ENCODE measurements at regions not wholly inside any gene's neighbourhood (a gene's known extent, or its start where the extent isn't known, plus 50 kb on each side); places are given as distances from the start of the nearest gene placed in this dataset.
"Not testable (repeated sequence)": the region's sequence is repeated elsewhere in the genome, so short reads cannot be mapped to it uniquely, and the experiment has no call there.

- Histone ChIP-seq H3K56ac (replicated peaks; ENCODE audit: insufficient read length, low read depth, low read length) (no peak overlapping the region), H2AK5ac (ENCODE audit: low read depth, low read length) (no peak overlapping the region), H3K36me3 (ENCODE audit: control insufficient read depth in 2 of 4, insufficient read depth in 4 of 4, low read length in 3 of 4) (no peaks in the 10 kb centered on the region), H3K4me1 (replicated peaks in 1 of 4; ENCODE audit: control insufficient read depth in 3 of 4, insufficient read depth in 4 of 4, low read length in 3 of 4) (no peaks in the 10 kb centered on the region), H3K18ac (ENCODE audit: extremely low read depth, low read length) (no peak overlapping the region), H3K23me2 (ENCODE audit: low read depth, low read length) (no peaks in the 10 kb centered on the region), H3K79me2 (ENCODE audit: control insufficient read depth in 1 of 2, insufficient read depth in 2 of 2, low read length in 2 of 2) (no peaks in the 10 kb centered on the region), H2AFZ (ENCODE audit: low read length) (no peak overlapping the region), H2BK120ac (replicated peaks; ENCODE audit: low read depth, low read length) (no peak overlapping the region), H3K79me1 (ENCODE audit: low read depth, low read length) (no peaks in the 10 kb centered on the region), H3K9me3 (ENCODE audit: insufficient read depth in 2 of 2, low read depth in 1 of 2, low read length in 1 of 2) (no peaks in the 10 kb centered on the region), H4K91ac (replicated peaks; ENCODE audit: insufficient read length, low read length) (no peak overlapping the region), H3K14ac (ENCODE audit: insufficient read length) (no peak overlapping the region), H4K5ac (ENCODE audit: insufficient read length, low read depth, low read length) (no peak overlapping the region), H4K8ac (ENCODE audit: extremely low read depth, insufficient read depth, low read length) (no peak overlapping the region), H3K27ac (ENCODE audit: low read depth, low read length) (no peak overlapping the region), H3K27me3 (replicated peaks in 1 of 4; ENCODE audit: control insufficient read depth in 3 of 4, extremely low read depth in 1 of 4, insufficient read depth in 3 of 4, low read length in 3 of 4) (no peaks in the 10 kb centered on the region), H3K4me3 (ENCODE audit: extremely low read depth in 1 of 4, insufficient read depth in 2 of 4, low read depth in 3 of 4, low read length in 4 of 4) (no peak overlapping the region), H3K4ac (replicated peaks; ENCODE audit: insufficient read length, low read depth, low read length) (no peak overlapping the region), H3K9ac (replicated peaks in 1 of 4; ENCODE audit: extremely low read depth in 1 of 4, low read depth in 3 of 4, low read length in 3 of 4) (no peak overlapping the region), H3K23ac (ENCODE audit: insufficient read length) (no peak overlapping the region), H2BK12ac (ENCODE audit: low read depth, low read length) (no peak overlapping the region), H4K20me1 (replicated peaks in 1 of 2; ENCODE audit: control insufficient read depth in 1 of 2, insufficient read depth in 2 of 2, low read length in 2 of 2) (no peaks in the 10 kb centered on the region), H2BK5ac (ENCODE audit: low read depth, low read length) (no peak overlapping the region), H3K4me2 (ENCODE audit: insufficient read depth in 1 of 2, low read depth in 2 of 2, low read length in 2 of 2) (no peak overlapping the region), H2BK15ac (ENCODE audit: low read length) (no peak overlapping the region), H2BK20ac (ENCODE audit: low read length) (no peak overlapping the region)
- DNase-seq (ENCODE audit: low read depth in 1 of 2, low spot score in 2 of 2) (no peak), FAIRE-seq (no peak)
- ChIA-PET CTCF (ENCODE audit: partially characterized antibody) (no interaction called here), POLR2A (ENCODE audit: partially characterized antibody) (no interaction called here)
- 87% methylated on average over 3 of the region's 3 CpGs; no CpG with 5 or more reads in 1 of the 2 experiments for WGBS, 2 experiments (ENCODE audit: extremely low coverage in 1 of 2, insufficient coverage in 1 of 2, insufficient read length in 1 of 2, insufficient replicate concordance in 2 of 2, low coverage in 1 of 2, low lambda C conversion rate in 2 of 2, missing lambda C conversion rate in 1 of 2)
- no peak for TF ChIP-seq POLR2AphosphoS5 (IDR thresholded peaks at IDR 0.05; ENCODE audit: low read depth, low read length)
These were observed 806.9 kb upstream of the CDH9 start for GRCh38 chr5:27845248-27845647.

- WGBS, 2 experiments (ENCODE audit: extremely low coverage in 1 of 2, insufficient coverage in 1 of 2, insufficient read length in 1 of 2, insufficient replicate concordance in 2 of 2, low coverage in 1 of 2, low lambda C conversion rate in 2 of 2, missing lambda C conversion rate in 1 of 2), result 95% methylated on average over 21 of the region's 21 CpGs; no CpG with 5 or more reads in 1 of the 2 experiments
- CTCF ChIA-PET (ENCODE audit: partially characterized antibody); FAIRE-seq: not testable (repeated sequence)
These were observed 798.3 kb upstream of the CDH9 start for GRCh38 chr5:27836704-27837103.

More at GRCh38 chr5:27836704-27837103, 798.3 kb upstream of the CDH9 start:
- H4K8ac ChIP-seq (ENCODE audit: extremely low read depth, insufficient read depth, low read length); H3K27me3 ChIP-seq (replicated peaks in 1 of 4; ENCODE audit: control insufficient read depth in 3 of 4, extremely low read depth in 1 of 4, insufficient read depth in 3 of 4, low read length in 3 of 4); H4K5ac ChIP-seq (ENCODE audit: insufficient read length, low read depth, low read length); H3K79me2 ChIP-seq (ENCODE audit: control insufficient read depth in 1 of 2, insufficient read depth in 2 of 2, low read length in 2 of 2); H4K20me1 ChIP-seq (replicated peaks in 1 of 2; ENCODE audit: control insufficient read depth in 1 of 2, insufficient read depth in 2 of 2, low read length in 2 of 2); H3K9me3 ChIP-seq (ENCODE audit: insufficient read depth in 2 of 2, low read depth in 1 of 2, low read length in 1 of 2); H4K91ac ChIP-seq (replicated peaks; ENCODE audit: insufficient read length, low read length); H3K79me1 ChIP-seq (ENCODE audit: low read depth, low read length); H3K36me3 ChIP-seq (ENCODE audit: control insufficient read depth in 2 of 4, insufficient read depth in 4 of 4, low read length in 3 of 4); H3K9ac ChIP-seq (replicated peaks in 1 of 4; ENCODE audit: extremely low read depth in 1 of 4, low read depth in 3 of 4, low read length in 3 of 4); H2BK20ac ChIP-seq (ENCODE audit: low read length); H3K23me2 ChIP-seq (ENCODE audit: low read depth, low read length); H3K4me1 ChIP-seq (replicated peaks in 1 of 4; ENCODE audit: control insufficient read depth in 3 of 4, insufficient read depth in 4 of 4, low read length in 3 of 4); H3K4me3 ChIP-seq (ENCODE audit: extremely low read depth in 1 of 4, insufficient read depth in 2 of 4, low read depth in 3 of 4, low read length in 4 of 4); H2BK15ac ChIP-seq (ENCODE audit: low read length); H2AK5ac ChIP-seq (ENCODE audit: low read depth, low read length); H3K18ac ChIP-seq (ENCODE audit: extremely low read depth, low read length); H3K4ac ChIP-seq (replicated peaks; ENCODE audit: insufficient read length, low read depth, low read length); H3K23ac ChIP-seq (ENCODE audit: insufficient read length); H2BK120ac ChIP-seq (replicated peaks; ENCODE audit: low read depth, low read length); H2BK12ac ChIP-seq (ENCODE audit: low read depth, low read length); H3K27ac ChIP-seq (ENCODE audit: low read depth, low read length); H2AFZ ChIP-seq (ENCODE audit: low read length); H2BK5ac ChIP-seq (ENCODE audit: low read depth, low read length); DNase-seq (ENCODE audit: low read depth in 1 of 2, low spot score in 2 of 2); POLR2A ChIA-PET (ENCODE audit: partially characterized antibody); H3K4me2 ChIP-seq (ENCODE audit: insufficient read depth in 1 of 2, low read depth in 2 of 2, low read length in 2 of 2); H3K56ac ChIP-seq (replicated peaks; ENCODE audit: insufficient read length, low read depth, low read length); H3K14ac ChIP-seq (ENCODE audit: insufficient read length): not testable (repeated sequence)

Measured in H1 (cell line).